Smooth muscle cell (in vitro differentiated cells): ENCODE measurements at regions not wholly inside any gene's neighbourhood (a gene's known extent, or its start where the extent isn't known, plus 50 kb on each side); places are given as distances from the start of the nearest gene placed in this dataset.

Experiments
- DNase-seq: peaks from one replicate; lab custom pipeline; 2025; ENCODE audit not compliant: unreplicated experiment; lab: John Stamatoyannopoulos, UW
- H2AFZ ChIP-seq: fragments of 200-600 bp; sonication (generic); 2 replicates; pipeline ENCODE4 v1.6.0; 2016; ENCODE audit warnings: antibody characterized with exemption, low read depth, mild to moderate bottlenecking
- H3F3A ChIP-seq: fragments of 200-600 bp; sonication (generic); 2 replicates; pipeline ENCODE4 v1.6.0; 2017; ENCODE audit warnings: antibody characterized with exemption, low read depth
- H3K27ac ChIP-seq: fragments of 200-600 bp; sonication (generic); 2 replicates; pipeline ENCODE4 v1.5.1; 2016; ENCODE audit warnings: low read depth, mild to moderate bottlenecking
- H3K27me3 ChIP-seq: fragments of 200-600 bp; sonication (generic); 2 replicates; pipeline ENCODE4 v1.6.1; 2016; ENCODE audit warnings: low read depth, mild to moderate bottlenecking
- H3K36me3 ChIP-seq: fragments of 200-600 bp; sonication (generic); 2 replicates; pipeline ENCODE4 v1.5.1; 2016; ENCODE audit warnings: low read depth
- H3K4me1 ChIP-seq: fragments of 200-600 bp; sonication (generic); 2 replicates; pipeline ENCODE4 v1.5.1; 2016; ENCODE audit warnings: low read depth
- H3K4me2 ChIP-seq: fragments of 200-600 bp; sonication (generic); 2 replicates; pipeline ENCODE4 v1.6.0; 2016; ENCODE audit warnings: mild to moderate bottlenecking
- H3K4me3 ChIP-seq: fragments of 200-600 bp; sonication (generic); 2 replicates; pipeline ENCODE4 v1.5.1; 2016; ENCODE audit warnings: mild to moderate bottlenecking
- H3K79me2 ChIP-seq: fragments of 200-600 bp; sonication (generic); 2 replicates; pipeline ENCODE4 v1.6.0; 2016; ENCODE audit warnings: low read depth, mild to moderate bottlenecking
- H3K9ac ChIP-seq: fragments of 200-600 bp; sonication (generic); 2 replicates; pipeline ENCODE4 v1.6.0; 2016; ENCODE audit warnings: low read depth
- H3K9me3 ChIP-seq: fragments of 200-600 bp; sonication (generic); replicated peaks from 2 replicates; pipeline ENCODE4 v1.5.1; 2016; ENCODE audit warnings: low read depth
- H4K20me1 ChIP-seq: fragments of 200-600 bp; sonication (generic); 2 replicates; pipeline ENCODE4 v1.6.0; 2016; ENCODE audit warnings: low read depth
- CTCF ChIP-seq: fragments of 200-600 bp; sonication (generic); IDR thresholded peaks from 2 replicates; pipeline ENCODE4 v1.5.1; 2017; ENCODE audit warnings: borderline replicate concordance, mild to moderate bottlenecking, antibody characterized with exemption; ENCODE audit not compliant: insufficient read depth, poor library complexity, severe bottlenecking
- WGBS: methylation state at CpG from one replicate; pipeline ENCODE4 v1.1.7; 2016; ENCODE audit warnings: low lambda C conversion rate; 5-methylcytosine and 5-hydroxymethylcytosine counted together

GRCh38 chr2:62425684-62426083, 80.3 kb downstream of the TMEM17 start:
- Histone ChIP-seq H3K79me2 (no peaks in the 10 kb centered on the region), H3K9ac (no peak overlapping the region), H3K4me2 (no peak overlapping the region), H2AFZ (no peak overlapping the region), H3K9me3 (no peaks in the 10 kb centered on the region), H3K27ac (no peak overlapping the region), H3K4me3 (no peak overlapping the region), H3K36me3 (peaks cover 2% of the 10 kb centered on the region), H3F3A (no peaks in the 10 kb centered on the region), H3K27me3 (no peaks in the 10 kb centered on the region), H3K4me1 (no peaks in the 10 kb centered on the region), H4K20me1 (no peaks in the 10 kb centered on the region)
- DNase-seq, result no peak
- WGBS, result 84% methylated on average over 5 of the region's 5 CpGs
- TF ChIP-seq CTCF, result no peak

DNA sequence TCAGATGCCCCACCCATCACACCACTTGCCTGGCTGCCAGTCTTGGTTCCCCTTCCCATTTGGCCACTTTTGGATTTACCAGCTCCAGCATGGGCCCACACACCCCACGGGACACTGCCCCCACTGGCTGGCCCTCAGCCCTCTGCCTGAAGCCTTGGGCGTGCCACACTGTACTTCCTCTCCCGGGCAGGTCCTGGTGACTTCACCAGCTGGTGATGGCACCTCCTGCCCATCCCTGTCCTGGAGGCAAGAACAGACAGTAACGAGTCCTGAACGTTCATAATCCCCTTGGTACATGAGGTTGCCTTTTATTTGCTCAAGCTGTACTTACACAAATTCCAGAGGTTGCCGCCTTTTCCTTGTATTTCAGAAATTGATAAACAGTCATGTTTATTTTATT, 81.1 kb downstream of the TMEM17 start:
- no peak for TF ChIP-seq CTCF
- no peak overlapping the region for H2AFZ ChIP-seq
- H3K4me1 ChIP-seq, result no peaks in the 10 kb centered on the region
- no peaks in the 10 kb centered on the region for H4K20me1 ChIP-seq
- 91% methylated on average over 6 of the region's 6 CpGs for WGBS
- H3K36me3 ChIP-seq, result peaks cover 2% of the 10 kb centered on the region
- H3K27ac ChIP-seq, result no peak overlapping the region
- DNase-seq, result no peak
- H3K4me3 ChIP-seq, result no peak overlapping the region
- no peak overlapping the region for H3K4me2 ChIP-seq
- H3K9me3 ChIP-seq, result no peaks in the 10 kb centered on the region
- no peaks in the 10 kb centered on the region for H3K79me2 ChIP-seq
- H3K27me3 ChIP-seq, result no peaks in the 10 kb centered on the region
- H3F3A ChIP-seq, result no peaks in the 10 kb centered on the region
- no peak overlapping the region for H3K9ac ChIP-seq

DNA sequence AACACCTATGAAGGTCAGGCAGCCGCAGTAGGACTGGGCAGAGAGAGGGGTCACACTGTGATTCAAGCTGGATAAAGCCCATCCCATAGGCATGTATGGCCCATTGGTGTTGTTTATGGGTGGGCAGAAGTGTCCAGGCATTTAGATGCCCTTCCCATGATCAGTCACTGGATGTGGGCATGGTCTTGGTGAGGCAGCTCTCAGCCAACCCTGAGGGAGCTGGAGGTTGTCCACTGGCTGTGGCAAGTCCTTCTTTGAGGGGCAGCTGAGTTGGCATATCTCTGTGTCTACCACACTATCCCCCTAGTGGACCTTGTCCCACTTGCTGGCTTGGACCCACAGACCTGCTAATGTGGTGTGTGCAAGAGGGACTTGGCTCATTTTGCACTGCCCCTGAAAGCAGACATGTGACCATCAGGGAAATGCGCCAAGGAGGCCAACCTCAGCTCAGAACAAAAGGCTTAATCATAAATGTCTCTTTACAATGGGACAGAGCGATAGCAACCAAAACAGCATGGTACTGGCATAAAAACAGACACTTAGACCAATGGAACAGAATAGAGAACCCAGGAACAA, 82.0 kb downstream of the TMEM17 start:
- Histone ChIP-seq H3K79me2 (no peaks in the 10 kb centered on the region), H3K4me1 (no peaks in the 10 kb centered on the region), H3K4me3 (no peak overlapping the region), H3F3A (no peaks in the 10 kb centered on the region), H3K27ac (no peak overlapping the region), H3K36me3 (peaks cover 2% of the 10 kb centered on the region), H2AFZ (no peak overlapping the region), H4K20me1 (no peaks in the 10 kb centered on the region), H3K27me3 (no peaks in the 10 kb centered on the region), H3K9me3 (no peaks in the 10 kb centered on the region), H3K4me2 (no peak overlapping the region), H3K9ac (no peak overlapping the region)
- DNase-seq, result no peak
- no peak for TF ChIP-seq CTCF
- 95% methylated on average over 3 of the region's 3 CpGs for WGBS

GRCh38 chr2:62423235-62423634, 82.8 kb downstream of the TMEM17 start:
- Histone ChIP-seq H3K9ac (no peak overlapping the region), H2AFZ (no peak overlapping the region), H3K36me3 (peaks cover 2% of the 10 kb centered on the region), H3K79me2 (no peaks in the 10 kb centered on the region), H3K4me2 (no peak overlapping the region), H3K4me1 (no peaks in the 10 kb centered on the region), H3K4me3 (no peak overlapping the region), H4K20me1 (no peaks in the 10 kb centered on the region), H3K27ac (no peak overlapping the region), H3K27me3 (no peaks in the 10 kb centered on the region), H3F3A (no peaks in the 10 kb centered on the region), H3K9me3 (no peaks in the 10 kb centered on the region)
- no peak for DNase-seq
- 65% methylated on average over 6 of the region's 6 CpGs for WGBS
- TF ChIP-seq CTCF, result peak; percentile 20
